ENCODE measurements at regions not wholly inside any gene's neighbourhood (a gene's known extent, or its start where the extent isn't known, plus 50 kb on each side); places are given as distances from the start of the nearest gene placed in this dataset.
"Not testable (repeated sequence)": the region's sequence is repeated elsewhere in the genome, so short reads cannot be mapped to it uniquely, and the experiment has no call there.

- no peak for TF ChIP-seq POLR2A (IDR thresholded peaks at IDR 0.05; ENCODE audit: low read depth, low read length)
- FAIRE-seq, result no peak
- DNase-seq (ENCODE audit: insufficient read length, low spot score), result no peak
These were observed 1222.8 kb downstream of the GALC start for GRCh38 chr14:86770186-86770585.

- TF ChIP-seq POLR2A (IDR thresholded peaks at IDR 0.05; ENCODE audit: low read depth, low read length), result no peak
- DNase-seq (ENCODE audit: insufficient read length, low spot score) (no peak), FAIRE-seq (no peak)
These were observed 1226.5 kb downstream of the GALC start for GRCh38 chr14:86766469-86766868.

GRCh38 chr14:86761611-86762010, 1231.4 kb downstream of the GALC start:
- FAIRE-seq, result no peak
- no peak for TF ChIP-seq POLR2A (IDR thresholded peaks at IDR 0.05; ENCODE audit: low read depth, low read length)

GRCh38 chr14:86756521-86757190, 1226.7 kb downstream of the FLRT2 start:
- FAIRE-seq, result no peak
- DNase-seq (ENCODE audit: insufficient read length, low spot score), result no peak
- TF ChIP-seq POLR2A (IDR thresholded peaks at IDR 0.05; ENCODE audit: low read depth, low read length), result no peak

More at GRCh38 chr14:86761611-86762010, 1231.4 kb downstream of the GALC start:
- DNase-seq (ENCODE audit: insufficient read length, low spot score), result no peak

DNA sequence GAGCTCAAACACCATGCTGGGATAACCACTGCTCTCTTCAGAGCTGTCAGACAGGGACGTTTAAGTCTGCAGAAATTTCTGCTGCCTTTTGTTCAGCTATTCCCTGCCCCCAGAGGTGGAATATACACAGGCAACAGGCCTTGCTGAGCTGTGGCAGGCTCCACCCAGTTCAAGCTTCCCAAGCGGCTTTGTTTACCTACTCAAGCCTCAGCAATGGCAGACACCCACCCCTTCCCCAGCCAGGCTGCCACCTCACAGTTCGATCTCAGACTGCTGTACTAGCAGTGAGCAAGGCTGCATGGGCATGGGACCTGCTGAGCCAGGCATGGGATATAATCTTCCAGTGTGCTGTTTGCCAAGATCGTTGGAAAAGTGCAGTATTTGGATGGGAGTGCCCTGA, 1220.5 kb downstream of the FLRT2 start:
- not testable (repeated sequence) for DNase-seq (ENCODE audit: insufficient read length, low spot score); FAIRE-seq

DNA sequence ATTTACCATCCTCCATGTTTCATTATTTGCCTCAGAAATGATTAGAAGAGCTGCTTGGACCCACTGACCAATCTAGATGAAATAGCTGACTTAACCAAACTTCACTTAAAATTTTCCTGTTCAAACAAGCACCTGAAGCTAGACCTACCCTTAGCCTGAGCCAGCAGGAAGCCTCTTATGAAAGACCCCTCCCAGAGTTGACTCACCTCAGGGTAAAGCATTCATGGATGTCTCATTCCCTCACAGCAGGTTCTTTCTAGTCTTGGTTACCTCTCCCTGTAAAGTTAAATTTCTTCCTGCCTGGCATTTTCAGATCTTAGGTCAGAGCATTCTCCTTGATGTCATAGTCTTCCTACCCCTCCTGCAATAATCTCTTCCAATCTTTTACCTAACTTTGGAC, 1209.8 kb downstream of the FLRT2 start:
- no peak for TF ChIP-seq POLR2A (IDR thresholded peaks at IDR 0.05; ENCODE audit: low read depth, low read length)
- FAIRE-seq, result no peak
- DNase-seq (ENCODE audit: insufficient read length, low spot score), result no peak

DNA sequence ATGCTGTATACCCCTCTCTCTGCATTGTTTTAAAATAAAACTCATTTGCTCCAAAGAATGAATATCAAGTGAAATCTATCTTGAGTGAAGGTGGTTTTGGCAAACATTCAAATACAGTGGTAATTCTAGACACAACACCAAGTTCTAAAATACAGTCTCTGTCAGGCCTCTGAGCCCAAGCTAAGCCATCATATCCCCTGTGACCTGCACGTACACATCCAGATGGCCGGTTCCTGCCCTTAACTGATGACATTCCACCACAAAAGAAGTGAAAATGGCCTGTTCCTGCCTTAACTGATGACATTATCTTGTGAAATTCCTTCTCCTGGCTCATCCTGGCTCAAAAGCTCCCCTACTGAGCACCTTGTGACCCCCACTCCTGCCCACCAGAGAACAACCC, 1201.5 kb downstream of the FLRT2 start:
- not testable (repeated sequence) for FAIRE-seq; DNase-seq (ENCODE audit: insufficient read length, low spot score)

DNA sequence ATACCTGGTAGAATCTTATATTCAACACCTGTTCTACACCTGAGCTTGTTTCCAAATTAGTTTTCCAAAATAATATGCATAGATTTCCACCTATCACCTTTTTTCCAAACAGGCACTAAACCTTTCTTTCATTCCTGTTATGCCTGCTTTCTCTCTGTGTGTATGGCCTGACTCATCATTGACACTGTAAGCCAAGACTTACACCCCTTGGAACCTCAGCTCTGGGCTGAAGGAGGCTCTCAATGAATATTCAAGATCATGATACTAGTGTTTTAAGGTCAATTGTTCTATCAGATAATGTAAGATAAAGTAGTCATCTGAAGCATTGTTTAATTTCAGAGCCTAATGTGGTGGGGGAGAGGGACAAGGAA, 1193.3 kb downstream of the FLRT2 start:
- TF ChIP-seq POLR2A (IDR thresholded peaks at IDR 0.05; ENCODE audit: low read depth, low read length), result no peak
- FAIRE-seq, result no peak
- DNase-seq (ENCODE audit: insufficient read length, low spot score), result no peak

DNA sequence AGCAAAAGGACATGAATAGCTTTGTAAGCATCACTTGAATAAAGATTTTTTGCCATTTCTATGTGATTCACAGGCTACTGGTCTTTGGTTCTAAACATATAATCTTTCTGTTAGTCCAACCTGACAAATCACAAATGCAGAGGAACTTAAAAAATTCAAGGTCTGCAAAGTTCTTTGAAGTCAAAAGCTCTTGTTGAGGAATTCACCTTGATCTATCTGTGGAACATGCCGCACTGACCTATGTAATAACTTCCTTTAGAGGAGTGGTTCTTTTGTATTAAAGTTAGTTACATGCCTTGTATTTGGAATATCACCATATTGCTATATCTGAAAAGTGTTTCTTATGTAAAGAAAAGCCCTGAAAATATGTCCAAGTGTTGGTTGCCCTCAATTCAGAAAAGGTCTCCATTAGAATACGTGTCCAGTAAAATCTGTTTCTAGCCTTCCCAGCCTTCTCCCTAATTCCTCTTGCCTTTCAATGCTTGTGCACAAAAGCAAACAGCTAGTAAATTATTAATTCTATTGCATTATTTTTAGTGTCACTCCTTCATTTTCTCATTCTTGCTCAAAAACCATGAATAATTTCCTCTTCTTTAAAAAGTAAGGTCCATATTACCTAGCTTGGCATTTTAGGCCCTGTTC, 1192.8 kb downstream of the FLRT2 start:
- TF ChIP-seq POLR2A (IDR thresholded peaks at IDR 0.05; ENCODE audit: low read depth, low read length), result no peak
- DNase-seq (ENCODE audit: insufficient read length, low spot score), result no peak
- no peak for FAIRE-seq

GRCh38 chr14:86714575-86714974, 1184.6 kb downstream of the FLRT2 start:
- DNase-seq (ENCODE audit: insufficient read length, low spot score) (no peak), FAIRE-seq (no peak)
- TF ChIP-seq POLR2A (IDR thresholded peaks at IDR 0.05; ENCODE audit: low read depth, low read length), result no peak

DNA sequence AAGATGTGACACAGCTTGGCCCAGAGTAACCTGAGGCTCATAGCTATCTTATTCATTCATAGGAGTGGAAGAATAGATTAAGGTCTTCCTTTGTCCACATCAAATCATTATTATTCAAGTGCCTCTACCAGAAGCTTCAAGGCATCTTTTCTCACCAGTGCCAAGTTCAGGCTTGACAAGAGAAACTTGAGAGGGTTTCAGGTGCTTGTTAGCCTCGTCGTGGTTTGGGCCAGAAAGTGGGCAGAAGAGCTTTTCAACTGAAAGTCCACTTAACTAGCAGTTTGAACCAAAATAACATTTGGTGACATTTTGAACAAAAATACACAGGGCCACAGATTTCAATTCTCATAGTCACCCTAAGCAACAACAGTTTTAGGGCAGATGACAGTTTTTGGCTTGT, 1184.2 kb downstream of the FLRT2 start:
- no peak for TF ChIP-seq POLR2A (IDR thresholded peaks at IDR 0.05; ENCODE audit: low read depth, low read length)
- no peak for FAIRE-seq
- DNase-seq (ENCODE audit: insufficient read length, low spot score), result no peak

DNA sequence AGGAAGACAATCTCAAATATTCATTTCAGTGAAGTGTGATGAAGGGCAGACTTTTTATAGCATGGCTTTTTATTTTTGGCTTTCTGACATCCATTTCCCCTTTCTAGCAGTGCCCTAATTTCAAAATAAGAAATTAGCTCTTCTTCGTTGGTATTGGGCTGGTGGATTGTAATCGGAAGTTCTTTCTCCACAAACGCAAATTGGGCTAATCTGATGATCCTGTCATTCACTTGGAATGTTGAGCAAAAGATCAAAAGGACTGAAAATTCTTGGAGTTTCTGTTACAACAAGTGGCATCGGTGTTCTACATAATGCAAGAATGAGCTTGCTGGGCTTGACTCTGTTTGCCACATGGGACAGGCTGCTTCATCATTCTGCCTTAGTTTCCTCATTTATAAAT, 1182.8 kb downstream of the FLRT2 start:
- TF ChIP-seq POLR2A (IDR thresholded peaks at IDR 0.05; ENCODE audit: low read depth, low read length), result no peak
- DNase-seq (ENCODE audit: insufficient read length, low spot score) (no peak), FAIRE-seq (no peak)

DNA sequence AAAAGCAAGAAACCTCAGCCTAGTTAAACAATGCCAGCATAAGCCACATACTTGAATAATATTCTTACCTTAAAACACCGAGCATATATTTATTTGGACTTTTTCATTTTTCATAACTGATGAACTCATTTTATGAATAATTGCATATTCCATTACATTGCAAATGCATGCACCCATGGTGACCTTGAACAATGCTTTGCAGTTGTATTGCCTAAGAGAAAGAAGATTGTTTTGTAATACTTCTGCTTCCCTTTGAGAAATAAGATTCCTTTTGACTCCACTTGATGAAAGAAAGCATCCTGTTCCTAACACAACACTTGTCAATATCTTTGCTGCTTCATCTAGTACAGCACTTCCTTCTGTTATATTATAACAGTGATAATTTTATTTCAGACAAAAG, 1182.2 kb downstream of the FLRT2 start:
- FAIRE-seq (no peak), DNase-seq (ENCODE audit: insufficient read length, low spot score) (no peak)
- no peak for TF ChIP-seq POLR2A (IDR thresholded peaks at IDR 0.05; ENCODE audit: low read depth, low read length)

GRCh38 chr14:86708846-86709339, 1178.9 kb downstream of the FLRT2 start:
- FAIRE-seq, result no peak
- DNase-seq (ENCODE audit: insufficient read length, low spot score), result no peak
- no peak for TF ChIP-seq POLR2A (IDR thresholded peaks at IDR 0.05; ENCODE audit: low read depth, low read length)

- DNase-seq (ENCODE audit: insufficient read length, low spot score) (no peak), FAIRE-seq (no peak)
- TF ChIP-seq POLR2A (IDR thresholded peaks at IDR 0.05; ENCODE audit: low read depth, low read length), result no peak
These were observed 1177.1 kb downstream of the FLRT2 start for GRCh38 chr14:86707071-86707470.
